GM21528 (cell line): ENCODE measurements at regions not wholly inside any gene's neighbourhood (a gene's known extent, or its start where the extent isn't known, plus 50 kb on each side); places are given as distances from the start of the nearest gene placed in this dataset.

ENCODE experiments used
- ATAC-seq: cut with Tn5 transposase; IDR thresholded peaks from one replicate; pipeline ENCODE4 v1.9.1; 2021; ENCODE audit warnings: mild to moderate bottlenecking, moderate library complexity; ENCODE audit not compliant: unreplicated experiment, low FRiP score

GRCh38 chr3:27930052-27930602 is 208.0 kb upstream of the EOMES start:
- no peak for ATAC-seq

- no peak for ATAC-seq
Observed at GRCh38 chr3:27935492-27935891, 213.4 kb upstream of the EOMES start.

GRCh38 chr3:27939521-27939920 is 217.4 kb upstream of the EOMES start:
- no peak for ATAC-seq

GRCh38 chr3:27939940-27940339 is 217.8 kb upstream of the EOMES start:
- ATAC-seq, result no peak

GRCh38 chr3:27943106-27943505 is 221.0 kb upstream of the EOMES start:
- no peak for ATAC-seq

- ATAC-seq, result no peak
Observed at GRCh38 chr3:27945229-27945628, 223.1 kb upstream of the EOMES start.

GRCh38 chr3:27960133-27960532 is 238.0 kb upstream of the EOMES start:
- ATAC-seq, result no peak

- ATAC-seq, result no peak
Observed at GRCh38 chr3:27963519-27963918, 241.4 kb upstream of the EOMES start.

- ATAC-seq, result no peak
Observed at GRCh38 chr3:27971600-27971999, 249.5 kb upstream of the EOMES start.

GRCh38 chr3:27976933-27977332 is 254.8 kb upstream of the EOMES start:
- ATAC-seq, result no peak

GRCh38 chr3:27978440-27978839 is 256.3 kb upstream of the EOMES start:
- ATAC-seq, result no peak

GRCh38 chr3:27985369-27986035 is 255.9 kb upstream of the CMC1 start:
- ATAC-seq, result no peak

GRCh38 chr3:27986234-27986879 is 255.1 kb upstream of the CMC1 start:
- no peak for ATAC-seq

- no peak for ATAC-seq
Observed at GRCh38 chr3:27990324-27990723, 251.1 kb upstream of the CMC1 start.

GRCh38 chr3:27990837-27991236 is 250.6 kb upstream of the CMC1 start:
- no peak for ATAC-seq

- no peak for ATAC-seq
Observed at GRCh38 chr3:27993051-27993450, 248.4 kb upstream of the CMC1 start.

GRCh38 chr3:28000608-28001007 is 240.8 kb upstream of the CMC1 start:
- no peak for ATAC-seq

GRCh38 chr3:28008235-28008634 is 233.2 kb upstream of the CMC1 start:
- ATAC-seq, result no peak

- no peak for ATAC-seq
Observed at GRCh38 chr3:28012830-28013229, 228.6 kb upstream of the CMC1 start.

GRCh38 chr3:28013864-28014473 is 227.4 kb upstream of the CMC1 start:
- ATAC-seq, result no peak

- no peak for ATAC-seq
Observed at GRCh38 chr3:28018925-28019718, 222.3 kb upstream of the CMC1 start.
